MCF 10A (cell line): ENCODE measurements at regions not wholly inside any gene's neighbourhood (a gene's known extent, or its start where the extent isn't known, plus 50 kb on each side); places are given as distances from the start of the nearest gene placed in this dataset.

ENCODE experiments used
- BruUV-seq: library from RNA; stranded (reverse); fragments of 400-500 nt; replicated peaks from 2 replicates; lab custom pipeline; 2021; lab: Mats Ljungman, UMichigan
- CTCF ChIA-PET: fragments of 300-600 bp; sonication (Branson Sonifier 250); formaldehyde crosslinking; extraction: SDS; loops from one replicate; lab custom pipeline; 2021; ENCODE audit warnings: antibody characterized with exemption, inconsistent platforms; lab: Yijun Ruan, JAX
- POLR2A ChIA-PET: fragments of 300-600, 350-650 bp; sonication (Branson Sonifier 250); formaldehyde crosslinking; extraction: SDS; loops from one replicate; lab custom pipeline; 2020; ENCODE audit warnings: antibody characterized with exemption, inconsistent platforms; lab: Yijun Ruan, JAX
- DNase-seq: peaks from one replicate; pipeline ENCODE4 v3.0.0-alpha.2; 2018; ENCODE audit not compliant: unreplicated experiment
- H3K27ac Mint-ChIP-seq: one replicate; pipeline ENCODE4 v1.8.0; 2022; ENCODE audit warnings: mild to moderate bottlenecking, low read depth, mixed read lengths; ENCODE audit not compliant: unreplicated experiment
- H3K27me3 Mint-ChIP-seq: one replicate; pipeline ENCODE4 v1.8.0; 2022; ENCODE audit warnings: mixed read lengths; ENCODE audit not compliant: insufficient read depth, unreplicated experiment
- H3K36me3 Mint-ChIP-seq: one replicate; pipeline ENCODE4 v1.8.0; 2022; ENCODE audit warnings: mild to moderate bottlenecking, moderate library complexity, mixed read lengths; ENCODE audit not compliant: insufficient read depth, unreplicated experiment
- H3K4me1 Mint-ChIP-seq: one replicate; pipeline ENCODE4 v1.8.0; 2022; ENCODE audit warnings: mixed read lengths; ENCODE audit not compliant: insufficient read depth, unreplicated experiment
- H3K4me3 Mint-ChIP-seq: one replicate; pipeline ENCODE4 v1.8.0; 2022; ENCODE audit warnings: mild to moderate bottlenecking, moderate library complexity, mixed read lengths; ENCODE audit not compliant: unreplicated experiment
- H3K9me3 Mint-ChIP-seq: one replicate; pipeline ENCODE4 v1.8.0; 2022; ENCODE audit warnings: mixed read lengths; ENCODE audit not compliant: unreplicated experiment
- CTCF ChIP-seq: fragments of 200-600 bp; IDR thresholded peaks from one replicate; pipeline ENCODE4 v1.8.0; 2022; ENCODE audit warnings: antibody characterized with exemption, mild to moderate bottlenecking; ENCODE audit not compliant: unreplicated experiment
- intact Hi-C: fragments of 100-400 bp; cut with micrococcal nuclease; formaldehyde crosslinking; loops from 2 replicates; pipeline ENCODE4 v1.14.1; 2022

DNA sequence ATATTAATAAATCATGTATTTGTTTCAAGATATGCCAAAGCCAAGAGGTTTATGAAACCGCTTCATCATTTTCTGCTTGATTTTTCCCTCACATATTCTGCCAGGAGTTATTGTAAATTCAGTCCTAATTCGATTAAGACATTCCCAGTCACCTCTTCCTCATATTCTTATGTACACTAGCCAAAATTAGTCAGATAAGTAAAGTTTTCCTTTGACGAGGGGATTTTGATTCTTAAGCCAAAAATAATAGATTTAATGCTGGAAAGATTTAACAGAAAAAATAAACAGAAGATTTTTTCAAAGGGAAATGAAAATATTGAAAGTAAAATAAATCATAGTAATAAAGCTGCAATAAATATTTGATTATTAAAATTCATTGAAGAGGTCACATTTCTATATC is 51.0 kb upstream of the VEGFC start:
- BruUV-seq = no TSS peak

GRCh38 chr4:176844448-176844847 is 51.7 kb upstream of the VEGFC start:
- ChIA-PET POLR2A (no interaction called here), CTCF (interaction anchor here (0.6 kb wide), 2 partner anchors 19 to 538 kb away, joined by 3 read pairs; no protein-coding TSS in a partner anchor)
- TF ChIP-seq CTCF = no peak
- H3K4me3 Mint-ChIP-seq = no peak overlapping the region
- H3K9me3 Mint-ChIP-seq = peaks cover 3% of the 10 kb centered on the region
- H3K36me3 Mint-ChIP-seq = no peaks in the 10 kb centered on the region
- intact Hi-C loops = no loop called here
- no peak overlapping the region for H3K27ac Mint-ChIP-seq
- peaks cover 20% of the 10 kb centered on the region for H3K4me1 Mint-ChIP-seq
- no peak for DNase-seq
- no TSS peak for BruUV-seq
- no peaks in the 10 kb centered on the region for H3K27me3 Mint-ChIP-seq

More for the DNA sequence above, 51.0 kb upstream of the VEGFC start:
- no peak for DNase-seq
- Mint-ChIP-seq H3K4me1 (peaks cover 18% of the 10 kb centered on the region), H3K4me3 (no peak overlapping the region), H3K27me3 (no peaks in the 10 kb centered on the region), H3K36me3 (no peaks in the 10 kb centered on the region), H3K27ac (no peak overlapping the region), H3K9me3 (no peaks in the 10 kb centered on the region)
- POLR2A ChIA-PET = no interaction called here
- TF ChIP-seq CTCF = no peak
- CTCF ChIA-PET = interaction anchor here (0.6 kb wide), 1 partner anchor 538 kb away, joined by 3 read pairs; no protein-coding TSS in a partner anchor
- intact Hi-C loops = no loop called here

DNA sequence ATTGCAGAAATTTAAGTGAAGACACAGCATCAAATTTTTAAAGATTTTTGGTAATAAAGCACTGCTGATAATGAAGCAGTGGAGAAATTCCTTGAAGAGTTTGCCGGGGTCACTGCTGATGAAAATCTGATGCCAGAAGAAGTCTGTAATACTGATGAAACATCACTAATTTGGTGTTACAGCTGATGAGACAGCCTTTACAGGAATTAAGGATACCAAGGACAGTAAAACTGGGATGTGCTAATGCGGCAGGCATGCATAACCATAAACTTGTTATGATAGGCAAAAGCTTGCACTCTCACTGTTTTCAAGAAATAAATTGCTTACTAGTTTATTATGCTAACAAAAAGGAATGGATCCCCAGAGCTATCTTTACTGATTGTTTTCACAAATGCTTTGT is 52.9 kb upstream of the VEGFC start:
- Mint-ChIP-seq H3K27me3 (no peaks in the 10 kb centered on the region), H3K27ac (no peak overlapping the region), H3K36me3 (no peaks in the 10 kb centered on the region), H3K4me3 (no peak overlapping the region), H3K9me3 (peaks cover 8% of the 10 kb centered on the region), H3K4me1 (peaks cover 19% of the 10 kb centered on the region)
- DNase-seq = peak; percentile 14
- POLR2A ChIA-PET = no interaction called here
- intact Hi-C loops = no loop called here
- BruUV-seq = no TSS peak
- no peak for TF ChIP-seq CTCF
- CTCF ChIA-PET = interaction anchor here (0.7 kb wide), 1 partner anchor 54 kb away, joined by 3 read pairs; no protein-coding TSS in a partner anchor

GRCh38 chr4:176849076-176849475 is 56.4 kb upstream of the VEGFC start:
- H3K27me3 Mint-ChIP-seq = no peaks in the 10 kb centered on the region
- intact Hi-C loops = no loop called here
- no peaks in the 10 kb centered on the region for H3K36me3 Mint-ChIP-seq
- peaks cover 14% of the 10 kb centered on the region for H3K4me1 Mint-ChIP-seq
- H3K9me3 Mint-ChIP-seq = peaks cover 8% of the 10 kb centered on the region
- no peak overlapping the region for H3K27ac Mint-ChIP-seq
- no peak for TF ChIP-seq CTCF
- POLR2A ChIA-PET = no interaction called here
- CTCF ChIA-PET = interaction anchor here (1.4 kb wide), 1 partner anchor 198 kb away, joined by 4 read pairs; no protein-coding TSS in a partner anchor
- BruUV-seq = no TSS peak
- DNase-seq = peak; percentile 9
- H3K4me3 Mint-ChIP-seq = no peak overlapping the region
